ENCODE measurements at regions not wholly inside any gene's neighbourhood (a gene's known extent, or its start where the extent isn't known, plus 50 kb on each side); places are given as distances from the start of the nearest gene placed in this dataset.

- in situ Hi-C loops (cut with MboI; ENCODE audit: low sequenced_read_pairs): no loop called here
Measured at GRCh38 chr20:50311308-50312001, 120.8 kb downstream of the CEBPB start.

DNA sequence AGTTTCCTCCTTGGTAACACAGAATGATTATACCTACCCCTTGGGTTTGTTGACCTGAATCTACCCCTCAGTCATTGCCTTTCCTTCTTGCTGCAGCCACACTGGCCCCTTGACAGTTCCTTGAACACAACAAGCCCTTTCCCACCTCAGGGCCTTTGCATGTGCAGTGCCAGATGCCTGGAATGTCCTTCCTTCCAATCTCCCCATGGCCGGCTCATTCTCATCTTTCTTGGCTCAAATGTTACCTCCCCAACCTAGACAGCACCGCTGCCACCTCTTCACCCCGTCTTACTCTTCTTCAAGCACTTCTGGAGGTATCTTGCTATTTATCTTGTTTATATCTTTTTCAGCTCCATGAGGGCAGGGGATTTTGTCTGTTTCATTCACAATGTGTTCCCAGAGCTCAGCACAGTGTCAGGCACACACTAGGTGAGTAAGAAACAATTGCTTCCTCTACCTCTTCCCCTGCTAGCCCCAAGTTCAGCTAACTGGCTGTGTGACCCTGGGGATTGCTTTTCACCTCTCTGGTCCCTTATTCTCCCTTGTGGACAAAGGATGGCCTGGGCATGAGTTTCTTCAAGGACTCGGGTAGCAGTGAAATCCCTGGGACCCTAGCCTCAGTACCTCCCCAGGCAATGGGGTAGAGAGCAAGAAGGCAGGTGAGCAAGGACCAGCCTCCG lies 121.5 kb downstream of the CEBPB start:
- in situ Hi-C loops (cut with MboI; ENCODE audit: low sequenced_read_pairs): no loop called here

DNA sequence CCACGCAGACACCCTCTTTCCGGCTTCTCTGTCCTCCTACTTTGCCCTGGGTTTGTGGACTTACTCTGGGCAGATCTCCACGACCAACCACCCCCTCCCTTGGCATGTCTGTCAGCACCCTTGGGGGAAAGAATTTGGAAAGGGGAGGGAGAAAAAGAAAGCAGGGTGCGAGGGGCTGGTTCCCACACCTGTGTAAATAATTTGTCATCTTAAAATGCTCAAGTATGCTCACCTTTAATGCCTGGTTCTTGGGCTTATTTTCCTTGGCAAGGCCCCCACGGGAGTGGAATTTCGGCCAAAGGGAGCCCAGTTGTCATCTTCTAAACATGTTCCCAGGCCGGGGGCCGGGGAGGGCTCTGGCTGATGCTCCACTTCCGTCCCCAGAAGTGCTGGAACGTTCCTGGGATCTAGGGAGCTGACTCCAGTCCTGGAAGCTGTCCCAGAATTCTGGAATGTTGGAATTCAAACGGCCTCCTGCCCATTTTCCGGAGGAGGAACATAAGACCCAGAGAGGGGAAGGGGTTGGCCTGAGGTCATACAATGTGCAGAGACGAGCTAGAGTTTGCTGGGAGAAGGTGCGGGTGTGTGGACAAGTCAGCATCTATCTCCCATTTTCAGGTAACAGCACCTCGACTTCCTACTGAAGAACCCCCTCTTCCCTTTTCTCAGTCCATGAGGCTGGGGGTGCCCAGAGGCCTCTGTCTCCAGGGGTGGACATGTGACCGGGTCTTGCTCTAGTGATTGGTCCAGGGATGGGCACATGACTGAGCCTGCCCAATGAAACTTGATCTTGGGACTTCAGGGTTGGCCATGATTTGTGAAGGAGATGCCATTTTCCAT lies 122.3 kb downstream of the CEBPB start:
- in situ Hi-C loops (cut with MboI; ENCODE audit: low sequenced_read_pairs): no loop called here

- in situ Hi-C loops (cut with MboI; ENCODE audit: low sequenced_read_pairs): no loop called here
Measured at GRCh38 chr20:50313522-50313820, 122.8 kb downstream of the CEBPB start.

DNA sequence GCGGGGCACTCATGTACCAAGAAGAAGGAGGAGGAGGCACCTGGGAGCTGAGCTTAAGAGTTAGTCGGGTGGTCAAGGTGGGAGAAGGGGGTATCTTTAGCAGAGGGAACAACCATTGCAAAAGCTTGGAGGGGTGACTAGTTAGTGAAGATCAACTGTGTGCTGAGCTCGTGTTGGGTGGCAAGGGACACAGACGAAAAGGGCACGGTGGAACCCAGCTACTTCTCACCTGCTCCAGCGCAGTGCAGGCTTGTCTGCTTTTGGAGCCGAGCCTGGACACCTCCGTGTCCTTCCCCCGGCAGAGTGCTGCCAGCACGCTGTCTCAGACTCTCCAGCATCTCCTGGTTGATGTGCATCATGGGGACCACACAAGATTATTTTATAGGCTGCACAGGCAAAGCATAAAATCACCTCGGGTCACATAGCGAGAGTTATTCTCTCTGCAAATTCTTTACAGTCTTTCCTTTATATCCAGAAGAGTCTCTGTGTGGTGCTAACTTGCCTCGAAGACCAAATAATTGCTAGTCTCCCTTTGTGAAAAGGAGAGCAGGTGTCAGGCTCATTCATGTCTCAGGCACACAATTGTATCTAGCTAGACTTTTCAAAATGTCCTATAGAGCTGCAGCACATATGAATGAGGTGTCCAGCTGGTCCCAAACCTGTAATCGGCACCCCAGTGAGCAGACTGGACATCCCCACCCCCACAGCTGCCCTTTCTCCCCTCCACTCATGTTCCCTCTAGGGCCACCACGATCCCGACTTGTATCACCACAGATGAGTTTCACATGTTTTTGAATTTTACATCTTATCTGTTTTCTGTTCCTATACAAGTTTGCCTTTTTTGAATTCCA lies 123.4 kb downstream of the CEBPB start:
- in situ Hi-C loops (cut with MboI; ENCODE audit: low sequenced_read_pairs): no loop called here

- in situ Hi-C loops (cut with MboI; ENCODE audit: low sequenced_read_pairs): no loop called here
Measured at GRCh38 chr20:50314678-50315335, 124.2 kb downstream of the CEBPB start.

DNA sequence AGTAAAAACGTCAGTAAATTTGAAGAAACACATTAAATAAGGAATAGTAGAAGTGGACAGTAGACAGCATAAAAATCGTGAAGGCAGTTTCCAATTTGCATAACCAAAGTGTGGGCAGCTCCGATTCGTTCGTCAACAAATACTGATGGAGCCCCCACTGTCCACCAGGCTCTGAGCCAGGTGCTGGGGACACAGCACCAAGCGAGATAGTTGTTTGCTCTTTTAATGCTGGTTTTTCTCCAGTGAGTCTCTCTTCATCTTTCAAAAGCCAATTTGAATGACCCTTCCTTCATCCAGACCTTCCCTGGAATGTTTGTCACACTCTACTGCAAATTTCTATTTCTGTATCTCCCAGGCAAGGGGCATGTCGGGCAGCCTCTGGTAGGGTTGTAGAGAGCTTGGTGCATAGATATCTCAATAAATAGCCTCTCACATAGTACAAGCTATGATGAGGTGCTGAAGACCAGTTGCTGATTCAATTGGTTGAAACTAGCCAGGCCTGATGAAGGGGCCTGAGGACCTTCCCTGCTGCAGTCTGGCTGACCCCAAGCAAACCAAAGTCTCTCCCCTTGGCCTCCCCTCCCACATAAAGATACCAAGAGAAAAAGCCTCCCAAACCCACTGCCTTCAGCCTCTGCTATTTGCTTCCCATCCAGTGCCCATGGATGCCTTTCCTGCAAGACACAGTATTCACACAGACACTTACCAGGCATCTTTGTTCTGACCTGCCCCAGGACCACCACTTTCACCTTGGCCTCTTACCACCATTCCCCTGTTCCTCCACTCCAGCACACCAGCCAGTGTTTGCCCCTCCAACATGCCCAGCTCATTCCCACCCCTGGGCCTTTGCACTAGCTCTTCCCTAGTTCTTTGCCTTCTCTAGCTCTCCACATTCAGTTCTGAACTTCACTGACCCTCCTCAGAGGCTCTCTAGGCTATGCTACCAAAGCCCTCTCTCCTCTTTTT lies 125.2 kb downstream of the CEBPB start:
- in situ Hi-C loops (cut with MboI; ENCODE audit: low sequenced_read_pairs): no loop called here

GRCh38 chr20:50317116-50317515 lies 126.5 kb downstream of the CEBPB start:
- in situ Hi-C loops (cut with MboI; ENCODE audit: low sequenced_read_pairs): no loop called here

DNA sequence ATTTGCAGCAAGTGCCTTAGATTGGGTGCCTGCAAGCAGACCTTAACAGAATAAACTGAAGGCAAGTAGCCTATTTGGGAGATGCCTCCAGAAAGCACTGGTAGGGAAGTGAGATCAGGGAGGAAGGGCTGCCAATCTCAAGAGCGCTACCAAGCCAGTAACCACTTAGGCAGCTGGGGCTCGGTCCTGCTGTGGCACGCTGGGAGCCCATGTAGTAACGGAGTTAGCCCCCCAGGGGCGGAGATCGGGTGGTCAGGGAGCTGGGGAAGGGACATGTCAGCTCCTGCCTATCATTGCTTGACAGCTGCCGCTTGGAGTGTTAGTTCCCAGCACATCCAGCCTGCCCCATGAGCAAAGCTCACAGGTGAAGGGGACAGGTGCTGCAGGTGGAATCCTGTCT lies 127.0 kb downstream of the CEBPB start:
- in situ Hi-C loops (cut with MboI; ENCODE audit: low sequenced_read_pairs): no loop called here

DNA sequence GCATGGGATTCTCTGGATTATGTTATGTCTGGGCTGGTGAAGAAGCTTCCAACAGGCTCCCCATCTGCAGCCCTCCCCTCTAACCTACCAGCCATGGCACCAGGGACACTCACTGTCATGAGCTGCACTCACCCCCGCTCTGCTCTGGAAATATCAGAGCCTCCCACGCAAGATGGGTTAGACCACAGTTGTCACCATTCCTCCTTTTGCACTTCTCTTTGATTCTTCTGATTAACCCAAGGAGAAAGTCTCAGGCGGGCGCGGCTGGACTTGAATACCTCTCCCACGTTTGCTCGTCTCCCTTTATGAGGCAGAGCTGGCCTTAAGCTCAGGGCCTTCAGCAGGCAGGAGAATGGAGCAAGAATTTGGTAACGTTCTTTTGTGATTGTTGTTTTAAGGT lies 128.1 kb downstream of the CEBPB start:
- in situ Hi-C loops (cut with MboI; ENCODE audit: low sequenced_read_pairs): no loop called here

DNA sequence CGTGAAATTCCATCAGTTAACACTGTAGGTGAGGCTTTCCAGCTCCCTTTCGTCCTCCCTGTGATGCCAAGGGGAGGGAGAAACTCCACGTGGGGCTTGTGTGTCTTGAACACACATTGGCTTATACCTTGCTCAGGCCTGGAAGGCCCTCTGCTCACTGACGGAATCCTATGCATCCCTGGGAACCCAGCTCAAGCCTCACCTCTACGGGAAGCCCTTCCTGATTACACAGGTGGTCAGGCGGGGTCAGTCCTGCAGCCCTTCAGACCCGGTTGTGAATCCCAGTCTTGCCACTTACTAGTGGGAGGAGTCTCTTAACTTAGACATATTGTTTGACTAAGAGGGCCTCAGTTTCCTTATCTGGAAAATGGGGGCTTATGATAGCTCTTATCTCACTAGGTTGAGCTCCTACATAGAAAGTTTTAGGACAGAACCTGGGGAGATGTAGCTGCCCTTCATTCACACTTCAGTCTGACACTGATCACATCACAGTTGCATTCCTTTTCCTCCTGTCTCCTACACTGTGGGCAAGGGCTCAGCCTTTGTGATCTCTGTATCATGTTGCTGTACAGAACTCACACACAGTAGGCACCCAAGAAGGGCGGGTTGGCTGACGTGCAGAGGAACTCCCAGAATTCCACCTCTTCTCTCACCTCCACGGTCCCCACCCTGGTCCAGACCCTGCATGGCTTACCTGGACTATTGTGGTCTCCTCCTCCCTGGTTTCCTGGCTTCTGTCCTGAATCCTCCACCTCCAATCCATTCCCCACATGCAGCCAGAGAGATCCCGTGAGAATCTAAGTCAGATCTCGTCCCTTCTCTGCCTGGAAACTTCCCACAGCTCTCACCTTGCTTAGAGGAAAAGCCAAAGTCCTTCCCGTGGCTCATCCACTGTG lies 129.6 kb downstream of the CEBPB start:
- in situ Hi-C loops (cut with MboI; ENCODE audit: low sequenced_read_pairs): no loop called here

DNA sequence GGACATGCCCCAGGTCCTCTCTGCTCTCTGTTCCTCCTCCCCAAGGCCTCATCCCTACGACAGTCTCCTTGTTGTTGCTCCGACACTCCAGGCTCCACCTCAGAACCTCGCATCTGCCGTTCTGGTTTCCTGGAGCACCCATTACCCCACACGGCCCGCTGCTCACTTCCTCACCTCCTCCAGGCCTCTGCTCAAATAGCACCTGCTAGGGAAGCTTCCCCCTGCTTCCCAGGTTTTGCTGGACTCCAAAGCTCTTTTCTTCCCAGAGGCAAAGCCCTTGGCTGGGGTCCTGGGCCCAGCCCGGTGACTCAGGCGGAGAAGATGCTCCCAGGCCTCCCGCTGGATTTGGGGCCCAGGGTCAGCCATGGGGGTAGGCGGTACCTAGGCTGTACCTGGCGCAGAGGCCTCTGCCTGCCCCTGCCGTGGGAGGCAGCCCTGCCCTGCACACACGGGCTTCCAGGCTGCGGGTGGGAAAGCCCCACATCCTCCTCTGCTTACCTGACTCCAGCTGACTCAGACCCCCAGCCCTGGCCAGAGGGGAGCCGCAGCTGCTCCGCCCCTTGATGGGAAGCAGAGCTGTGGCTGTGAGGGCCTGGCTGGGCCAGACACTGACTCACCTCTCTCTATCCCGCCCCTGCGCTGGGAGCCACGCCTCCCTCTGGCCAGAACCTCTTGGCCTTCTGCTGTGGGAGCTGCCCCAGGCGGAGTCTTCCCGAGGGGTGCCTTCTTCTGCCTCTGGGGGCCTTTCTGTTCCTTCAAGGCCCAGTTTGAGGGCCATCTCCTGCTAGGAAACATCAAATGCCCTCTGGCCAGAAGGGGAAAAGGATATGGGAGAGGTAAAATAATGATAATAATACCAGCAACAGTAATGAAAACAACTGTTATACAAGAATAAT lies 130.5 kb downstream of the CEBPB start:
- in situ Hi-C loops (cut with MboI; ENCODE audit: low sequenced_read_pairs): no loop called here

DNA sequence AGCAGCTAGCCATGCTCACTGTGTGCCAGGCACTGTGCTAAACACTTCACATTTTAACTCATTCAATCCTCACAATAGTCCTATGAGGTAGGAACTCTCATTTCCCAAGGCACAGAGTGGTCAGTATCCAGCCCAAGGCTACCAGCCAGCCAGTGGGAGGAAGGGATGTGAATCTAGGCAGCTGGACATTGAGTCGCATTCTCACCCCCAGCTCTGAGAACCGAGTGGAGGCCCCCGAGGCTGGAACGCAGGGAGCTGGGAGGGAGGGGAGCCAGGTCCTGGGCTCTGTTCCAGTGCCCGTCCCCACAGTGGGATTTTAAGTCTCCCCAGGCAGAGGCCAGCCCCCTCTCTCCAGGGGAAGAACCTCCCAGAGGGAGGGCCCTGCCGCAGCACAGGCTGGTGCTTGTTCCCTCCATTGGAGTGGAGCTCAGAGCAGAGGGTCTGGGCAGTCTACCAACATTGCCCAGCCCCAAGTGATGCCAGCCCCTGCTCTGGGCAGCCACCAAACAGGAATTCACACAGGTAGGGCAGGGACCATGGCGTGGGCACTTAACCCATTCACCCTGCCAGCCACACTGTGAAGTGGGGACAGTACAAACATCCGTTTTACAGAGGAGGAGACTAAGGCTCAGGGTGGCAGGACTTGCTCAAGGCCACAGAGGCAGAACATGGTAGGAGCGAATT lies 131.3 kb downstream of the CEBPB start:
- in situ Hi-C loops (cut with MboI; ENCODE audit: low sequenced_read_pairs): no loop called here

DNA sequence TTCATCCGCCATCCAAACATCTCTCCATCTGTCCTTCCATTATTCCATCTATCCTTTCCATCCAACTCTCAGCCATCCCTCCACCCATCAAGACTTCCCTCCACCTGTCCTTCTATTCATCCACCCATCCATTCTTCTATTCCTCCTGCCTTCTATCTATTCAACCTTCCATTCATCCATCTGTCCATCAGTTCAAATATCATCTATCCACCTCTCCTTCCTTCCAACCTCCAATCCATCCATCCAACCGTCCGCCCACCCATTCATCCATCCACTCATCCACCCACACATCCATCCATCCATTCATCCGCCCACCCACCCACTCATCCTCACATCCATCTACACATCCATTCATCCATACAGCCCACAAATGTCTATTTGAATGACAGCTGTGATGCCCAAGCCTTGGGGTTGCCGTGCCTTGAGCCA lies 132.1 kb downstream of the CEBPB start:
- in situ Hi-C loops (cut with MboI; ENCODE audit: low sequenced_read_pairs): no loop called here

- in situ Hi-C loops (cut with MboI; ENCODE audit: low sequenced_read_pairs): no loop called here
Measured at GRCh38 chr20:50323209-50323608, 132.6 kb downstream of the CEBPB start.

DNA sequence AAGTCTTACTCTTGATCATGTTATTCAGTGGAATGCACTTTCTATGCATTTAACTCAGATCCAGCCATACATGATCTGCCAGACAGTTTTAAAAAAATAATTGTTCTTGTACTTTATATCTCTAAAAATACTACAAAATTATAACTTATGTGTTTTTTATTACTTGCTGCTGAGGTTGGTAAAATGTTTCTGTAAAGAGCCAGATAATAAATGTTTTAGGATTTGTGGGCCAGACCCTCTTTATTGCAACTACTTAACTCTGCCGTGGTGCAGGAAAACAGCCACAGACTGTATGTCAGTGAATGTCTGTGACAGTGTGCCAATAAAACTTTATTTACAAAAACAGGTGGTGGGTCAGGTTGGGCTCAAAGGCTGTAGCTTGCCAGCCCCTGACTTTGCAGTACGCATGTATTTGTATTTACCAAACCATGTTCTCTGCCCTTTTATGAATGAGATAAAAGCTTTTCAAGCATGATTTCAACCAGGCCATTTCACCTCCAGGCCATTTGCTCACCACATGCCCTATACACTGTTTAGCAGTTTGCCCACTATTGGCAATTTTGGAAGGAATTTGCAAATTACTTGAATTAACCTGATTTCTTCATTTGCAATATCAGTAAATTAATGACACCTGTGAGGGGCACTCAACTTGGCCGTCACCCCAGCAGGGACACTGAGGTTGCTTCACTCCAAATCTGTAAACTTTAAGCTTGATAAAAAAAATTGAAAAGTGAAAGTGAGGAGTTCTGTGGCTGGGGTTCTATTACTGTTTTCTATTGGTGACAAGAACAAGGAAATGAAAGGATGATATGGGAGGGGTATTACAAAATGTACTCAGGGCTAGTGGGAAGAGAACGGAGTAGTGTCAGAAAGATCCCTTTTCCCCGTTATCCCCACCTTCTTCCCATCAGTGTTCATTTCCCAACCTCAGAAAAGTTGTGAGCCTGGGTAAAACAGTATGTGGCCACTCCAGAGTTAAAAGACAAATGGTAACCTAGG lies 133.4 kb downstream of the CEBPB start:
- in situ Hi-C loops (cut with MboI; ENCODE audit: low sequenced_read_pairs): no loop called here
